Peyer's patch (tissue), 4 donors: ENCODE measurements at regions not wholly inside any gene's neighbourhood (a gene's known extent, or its start where the extent isn't known, plus 50 kb on each side); places are given as distances from the start of the nearest gene placed in this dataset.

Experiments
- DNase-seq, 3 donors: peaks; one replicate each; pipeline ENCODE4 v3.0.0-alpha.2; 2017 to 2019
- H3K27ac ChIP-seq, 4 donors: fragments of 200-600 bp; sonication (generic); one replicate each; pipeline ENCODE4 v1.5.1; 2016 to 2019
- H3K27me3 ChIP-seq, 2 donors: fragments of 200-600 bp; sonication (generic); one replicate each; pipeline ENCODE4 v1.5.1; 2019
- H3K36me3 ChIP-seq, 3 donors: fragments of 200-600 bp; sonication (generic); one replicate each; pipeline ENCODE4 v1.5.1; 2016 to 2019
- H3K4me1 ChIP-seq, 4 donors: fragments of 200-600 bp; sonication (generic); one replicate each; pipeline ENCODE4 v1.5.1; 2016 to 2019
- H3K4me3 ChIP-seq, 4 donors: fragments of 200-600 bp; sonication (generic); 1 replicate in 3 of 4; 2 replicates in 1 of 4; pipeline ENCODE4 v1.5.1; 2016 to 2019; ENCODE audit warnings: mild to moderate bottlenecking in 1 of 4
- H3K9me3 ChIP-seq, 4 donors: fragments of 200-600 bp; sonication (generic); one replicate each; pipeline ENCODE4 v1.5.1; 2016 to 2019; ENCODE audit warnings: mild to moderate bottlenecking in 1 of 4
- POLR2A ChIP-seq, 2 donors: fragments of 450-650 bp; IDR thresholded peaks; one replicate each; pipeline ENCODE4 v1.5.1; 2017; ENCODE audit warnings: antibody characterized with exemption in 2 of 2, mild to moderate bottlenecking in 2 of 2, moderate library complexity in 2 of 2
- TF ChIP-seq, protein P1 (sequence below), 6 experiments: fragments of 450-650 bp in 4 of 6; fragments of 200-600 bp in 2 of 6; sonication (generic) in 1 of 6; IDR thresholded peaks; one replicate each; pipeline ENCODE4 v1.5.1; 2017 to 2019; ENCODE audit warnings: antibody characterized with exemption in 6 of 6, mild to moderate bottlenecking in 3 of 6, moderate library complexity in 1 of 6

DNA sequence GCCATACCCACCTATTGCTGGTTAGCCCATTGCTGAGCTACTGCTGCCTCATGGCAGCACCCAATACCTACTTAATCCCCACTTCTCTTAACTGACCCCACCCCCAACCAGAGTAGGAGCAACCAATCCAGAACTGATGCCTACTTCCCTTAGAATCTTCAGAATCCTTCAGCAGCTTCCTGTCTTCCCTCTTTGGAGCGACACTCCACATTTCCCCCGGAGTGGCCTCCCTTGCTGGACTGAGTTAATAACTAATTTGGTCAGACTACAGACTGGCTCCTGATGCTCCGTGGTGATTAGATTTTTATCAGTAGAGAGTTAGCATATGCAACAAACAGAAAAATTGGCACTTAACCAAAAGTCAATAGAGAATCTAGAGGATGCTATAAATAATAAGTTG, 51.2 kb upstream of the UBR2 start:
- no peaks in the 10 kb centered on the region for H3K27me3 ChIP-seq
- H3K4me3 ChIP-seq, result no peak overlapping the region
- no peaks in the 10 kb centered on the region for H3K36me3 ChIP-seq
- no peak for DNase-seq
- no peaks in the 10 kb centered on the region for H3K4me1 ChIP-seq
- TF ChIP-seq POLR2A (IDR thresholded peaks at IDR 0.05), result no peak
- TF ChIP-seq, protein P1, sequence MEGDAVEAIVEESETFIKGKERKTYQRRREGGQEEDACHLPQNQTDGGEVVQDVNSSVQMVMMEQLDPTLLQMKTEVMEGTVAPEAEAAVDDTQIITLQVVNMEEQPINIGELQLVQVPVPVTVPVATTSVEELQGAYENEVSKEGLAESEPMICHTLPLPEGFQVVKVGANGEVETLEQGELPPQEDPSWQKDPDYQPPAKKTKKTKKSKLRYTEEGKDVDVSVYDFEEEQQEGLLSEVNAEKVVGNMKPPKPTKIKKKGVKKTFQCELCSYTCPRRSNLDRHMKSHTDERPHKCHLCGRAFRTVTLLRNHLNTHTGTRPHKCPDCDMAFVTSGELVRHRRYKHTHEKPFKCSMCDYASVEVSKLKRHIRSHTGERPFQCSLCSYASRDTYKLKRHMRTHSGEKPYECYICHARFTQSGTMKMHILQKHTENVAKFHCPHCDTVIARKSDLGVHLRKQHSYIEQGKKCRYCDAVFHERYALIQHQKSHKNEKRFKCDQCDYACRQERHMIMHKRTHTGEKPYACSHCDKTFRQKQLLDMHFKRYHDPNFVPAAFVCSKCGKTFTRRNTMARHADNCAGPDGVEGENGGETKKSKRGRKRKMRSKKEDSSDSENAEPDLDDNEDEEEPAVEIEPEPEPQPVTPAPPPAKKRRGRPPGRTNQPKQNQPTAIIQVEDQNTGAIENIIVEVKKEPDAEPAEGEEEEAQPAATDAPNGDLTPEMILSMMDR (IDR thresholded peaks at IDR 0.05), result no peak
- H3K9me3 ChIP-seq, result no peaks in the 10 kb centered on the region
- H3K27ac ChIP-seq, result no peak overlapping the region

DNA sequence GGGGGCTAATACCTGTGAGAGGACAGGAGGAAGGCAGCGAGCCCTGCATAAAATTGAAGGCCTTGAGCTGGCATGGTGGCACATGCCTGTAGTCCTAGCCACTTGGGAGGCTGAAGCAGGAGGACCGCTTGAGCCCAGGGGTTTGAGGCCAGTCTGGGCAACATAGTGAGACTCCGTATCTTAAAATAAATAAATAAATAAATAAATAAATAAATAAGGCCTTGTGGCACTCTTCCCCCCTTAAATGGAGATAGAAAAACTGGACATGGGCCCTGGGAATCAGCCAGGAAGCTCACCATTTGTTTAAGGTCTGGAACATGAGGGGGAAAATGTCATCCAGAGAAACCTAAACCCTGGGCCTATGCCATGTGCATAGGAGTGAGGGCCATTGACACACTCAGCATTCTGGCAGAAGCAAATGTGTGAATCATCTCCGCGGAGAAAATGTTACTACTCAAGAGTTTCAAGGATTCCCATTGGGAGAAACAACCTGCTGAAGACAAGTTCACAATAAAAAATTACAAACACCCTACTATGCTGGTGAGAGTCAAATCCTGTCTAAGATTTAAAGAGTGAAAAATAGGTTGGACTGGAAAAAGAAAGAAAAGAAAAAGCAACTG, 51.9 kb upstream of the UBR2 start:
- Histone ChIP-seq H3K27ac (no peak overlapping the region), H3K4me3 (no peak overlapping the region), H3K27me3 (no peaks in the 10 kb centered on the region), H3K9me3 (no peaks in the 10 kb centered on the region), H3K36me3 (no peaks in the 10 kb centered on the region), H3K4me1 (no peaks in the 10 kb centered on the region)
- DNase-seq, result no peak
- no peak for TF ChIP-seq POLR2A (IDR thresholded peaks at IDR 0.05)
- TF ChIP-seq, protein P1 (IDR thresholded peaks at IDR 0.05), result no peak

DNA sequence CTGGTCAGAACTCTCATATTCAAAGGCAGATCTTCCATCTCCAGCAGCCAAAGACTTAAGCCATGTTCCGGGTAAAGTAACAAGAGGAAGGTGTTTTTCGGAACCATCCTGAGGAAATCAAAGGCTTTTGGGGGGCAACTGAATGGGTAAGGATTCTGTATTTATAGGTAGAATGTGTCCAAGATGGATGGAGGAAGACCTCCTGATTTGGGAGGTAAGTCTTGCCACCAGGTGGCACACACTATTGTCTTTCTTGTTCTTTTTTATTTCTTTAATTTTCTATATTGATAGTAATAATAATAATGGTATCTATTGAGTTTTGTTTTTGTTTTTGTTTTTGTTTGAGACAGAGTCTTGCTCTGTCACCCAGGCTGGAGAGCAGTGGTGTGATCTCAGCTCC, 53.0 kb upstream of the UBR2 start:
- Histone ChIP-seq H3K27me3 (no peaks in the 10 kb centered on the region), H3K4me3 (no peak overlapping the region), H3K9me3 (no peaks in the 10 kb centered on the region), H3K36me3 (no peaks in the 10 kb centered on the region), H3K27ac (no peak overlapping the region), H3K4me1 (no peaks in the 10 kb centered on the region)
- no peak for DNase-seq
- TF ChIP-seq, protein P1 (IDR thresholded peaks at IDR 0.05), result no peak
- no peak for TF ChIP-seq POLR2A (IDR thresholded peaks at IDR 0.05)

DNA sequence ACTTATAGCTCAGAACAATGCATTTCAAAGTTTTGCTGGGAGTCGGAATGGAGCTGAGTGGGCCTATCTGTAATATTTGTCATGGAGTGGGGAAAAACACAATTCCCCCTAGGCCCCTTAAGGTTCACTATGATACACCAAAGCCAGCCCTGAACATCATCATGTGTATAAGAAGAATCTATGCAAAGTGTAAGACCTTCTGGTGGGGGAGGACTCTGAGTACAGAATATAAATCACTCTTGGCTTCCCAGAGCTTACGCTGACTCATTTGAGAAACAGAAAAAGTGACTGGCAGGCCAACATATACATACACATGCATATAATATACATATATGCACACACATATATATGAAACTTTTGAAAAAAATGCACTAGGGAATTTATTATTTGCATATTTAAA, 54.1 kb upstream of the UBR2 start:
- Histone ChIP-seq H3K27me3 (no peaks in the 10 kb centered on the region), H3K9me3 (no peaks in the 10 kb centered on the region), H3K4me3 (no peak overlapping the region), H3K4me1 (no peaks in the 10 kb centered on the region), H3K36me3 (no peaks in the 10 kb centered on the region), H3K27ac (no peak overlapping the region)
- TF ChIP-seq, protein P1 (IDR thresholded peaks at IDR 0.05), result no peak
- TF ChIP-seq POLR2A (IDR thresholded peaks at IDR 0.05), result no peak
- no peak for DNase-seq

DNA sequence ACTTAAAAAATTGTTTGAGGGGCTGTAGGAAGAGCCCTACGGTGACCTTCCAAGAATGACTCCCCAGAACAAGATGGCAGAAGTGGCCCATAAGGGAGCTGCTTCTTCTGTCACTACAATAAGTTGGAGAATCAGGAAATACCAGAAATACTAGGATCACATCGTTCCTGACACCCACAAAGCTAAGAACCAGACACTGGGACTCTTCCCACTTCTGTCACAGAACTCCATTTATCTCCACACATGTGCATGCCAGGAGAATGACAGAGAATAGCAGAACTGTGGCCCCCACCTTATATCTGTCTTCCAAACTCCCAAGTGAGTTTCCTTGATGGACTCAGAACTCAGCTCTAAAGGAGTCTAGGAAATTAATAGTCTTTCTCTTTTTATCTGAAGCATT, 54.6 kb upstream of the UBR2 start:
- Histone ChIP-seq H3K36me3 (no peaks in the 10 kb centered on the region), H3K9me3 (no peaks in the 10 kb centered on the region), H3K27ac (no peak overlapping the region), H3K4me3 (no peak overlapping the region), H3K27me3 (no peaks in the 10 kb centered on the region), H3K4me1 (no peaks in the 10 kb centered on the region)
- no peak for TF ChIP-seq POLR2A (IDR thresholded peaks at IDR 0.05)
- TF ChIP-seq, protein P1 (IDR thresholded peaks at IDR 0.05), result no peak
- no peak for DNase-seq

DNA sequence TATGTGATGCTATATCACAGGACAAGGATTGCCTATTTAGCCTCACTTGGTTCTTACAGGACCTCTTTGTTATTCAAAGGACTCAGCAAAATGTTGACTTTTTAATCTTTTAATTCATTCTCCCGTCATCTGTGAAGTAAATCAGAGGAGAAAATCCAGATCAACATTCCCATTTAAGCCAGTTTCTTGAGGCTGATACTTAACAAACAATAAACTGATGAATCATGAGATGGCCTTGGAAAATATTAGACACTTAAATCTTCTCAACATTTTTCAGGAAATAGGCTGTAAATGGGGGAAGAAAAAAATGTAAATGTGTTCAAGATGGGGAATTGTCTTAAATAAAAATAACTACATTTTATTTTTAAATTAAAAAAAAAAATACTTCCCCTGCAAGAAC, 55.9 kb upstream of the UBR2 start:
- Histone ChIP-seq H3K36me3 (no peaks in the 10 kb centered on the region), H3K27ac (peak overlapping the region in 1 of 4 donors; percentile 2), H3K4me3 (no peak overlapping the region), H3K9me3 (no peaks in the 10 kb centered on the region), H3K4me1 (no peaks in the 10 kb centered on the region), H3K27me3 (no peaks in the 10 kb centered on the region)
- DNase-seq, result no peak
- TF ChIP-seq, protein P1 (IDR thresholded peaks at IDR 0.05), result no peak
- no peak for TF ChIP-seq POLR2A (IDR thresholded peaks at IDR 0.05)
